MG63 (cell line): ENCODE measurements at regions not wholly inside any gene's neighbourhood (a gene's known extent, or its start where the extent isn't known, plus 50 kb on each side); places are given as distances from the start of the nearest gene placed in this dataset.
A peak's percentile ranks its signal among the peaks of the same experiment; 100 is the strongest.
"Not testable (repeated sequence)": the region's sequence is repeated elsewhere in the genome, so short reads cannot be mapped to it uniquely, and the experiment has no call there.

Experiments used
- DNase-seq: peaks from one replicate; pipeline ENCODE4 v3.0.0-alpha.2; 2020
- H3K27me3 ChIP-seq: fragments of 250-450 bp; sonication (Bioruptor Pico); 2 replicates; pipeline ENCODE4 v1.5.1; 2020; ENCODE audit warnings: mild to moderate bottlenecking, moderate library complexity
- H3K36me3 ChIP-seq: fragments of 250-450 bp; sonication (Bioruptor Pico); 2 replicates; pipeline ENCODE4 v1.5.1; 2020; ENCODE audit warnings: mild to moderate bottlenecking, moderate library complexity
- H3K4me3 ChIP-seq: fragments of 250-450 bp; sonication (Bioruptor Pico); 2 replicates; pipeline ENCODE4 v1.5.1; 2020; ENCODE audit warnings: mild to moderate bottlenecking, moderate library complexity
- H3K9me3 ChIP-seq: fragments of 250-450 bp; sonication (Bioruptor Pico); 2 replicates; pipeline ENCODE4 v1.5.1; 2020; ENCODE audit warnings: mild to moderate bottlenecking, moderate library complexity

- Histone ChIP-seq H3K9me3 (peaks cover 10% of the 10 kb centered on the region; the same call in 1 of the 2 replicates), H3K4me3 (no peak overlapping the region), H3K36me3 (no peaks in the 10 kb centered on the region), H3K27me3 (no peaks in the 10 kb centered on the region)
- no peak for DNase-seq
These were observed 73.4 kb upstream of the ATP2B1 start for GRCh38 chr12:89781946-89782550.

- H3K27me3 ChIP-seq = no peaks in the 10 kb centered on the region
- no peak overlapping the region for H3K4me3 ChIP-seq
- no peaks in the 10 kb centered on the region for H3K36me3 ChIP-seq
- peaks cover 7% of the 10 kb centered on the region; the same call in 1 of the 2 replicates for H3K9me3 ChIP-seq
- DNase-seq = no peak
These were observed 72.5 kb upstream of the ATP2B1 start for GRCh38 chr12:89781156-89781555.

GRCh38 chr12:89779090-89779489 lies 70.5 kb upstream of the ATP2B1 start:
- Histone ChIP-seq H3K27me3 (no peaks in the 10 kb centered on the region), H3K4me3 (no peak overlapping the region), H3K9me3 (no peaks in the 10 kb centered on the region), H3K36me3 (no peaks in the 10 kb centered on the region)
- no peak for DNase-seq

- no peak for DNase-seq
- no peaks in the 10 kb centered on the region for H3K27me3 ChIP-seq
- no peaks in the 10 kb centered on the region for H3K9me3 ChIP-seq
- H3K36me3 ChIP-seq = no peaks in the 10 kb centered on the region
- no peak overlapping the region for H3K4me3 ChIP-seq
These were observed 69.2 kb upstream of the ATP2B1 start for GRCh38 chr12:89777733-89778379.

GRCh38 chr12:89775986-89776365 lies 67.3 kb upstream of the ATP2B1 start:
- no peaks in the 10 kb centered on the region for H3K36me3 ChIP-seq
- H3K9me3 ChIP-seq = no peaks in the 10 kb centered on the region
- no peaks in the 10 kb centered on the region for H3K27me3 ChIP-seq
- DNase-seq = no peak
- H3K4me3 ChIP-seq = no peak overlapping the region

- Histone ChIP-seq H3K27me3 (no peaks in the 10 kb centered on the region), H3K9me3 (no peaks in the 10 kb centered on the region), H3K36me3 (no peaks in the 10 kb centered on the region), H3K4me3 (no peak overlapping the region)
- DNase-seq = no peak
These were observed 66.7 kb upstream of the ATP2B1 start for GRCh38 chr12:89775063-89775985.

- H3K9me3 ChIP-seq = no peaks in the 10 kb centered on the region
- H3K27me3 ChIP-seq = no peaks in the 10 kb centered on the region
- H3K4me3 ChIP-seq = no peak overlapping the region
- no peak for DNase-seq
- no peaks in the 10 kb centered on the region for H3K36me3 ChIP-seq
These were observed 66.0 kb upstream of the ATP2B1 start for GRCh38 chr12:89774645-89775044.

GRCh38 chr12:89770391-89770790 lies 61.8 kb upstream of the ATP2B1 start:
- no peak for DNase-seq
- H3K27me3 ChIP-seq = no peaks in the 10 kb centered on the region
- no peak overlapping the region for H3K4me3 ChIP-seq
- no peaks in the 10 kb centered on the region for H3K9me3 ChIP-seq
- no peaks in the 10 kb centered on the region for H3K36me3 ChIP-seq

- no peak for DNase-seq
- no peaks in the 10 kb centered on the region for H3K9me3 ChIP-seq
- no peak overlapping the region for H3K4me3 ChIP-seq
- no peaks in the 10 kb centered on the region for H3K36me3 ChIP-seq
- no peaks in the 10 kb centered on the region for H3K27me3 ChIP-seq
These were observed 60.8 kb upstream of the ATP2B1 start for GRCh38 chr12:89769483-89769818.

GRCh38 chr12:89768586-89769482 lies 60.2 kb upstream of the ATP2B1 start:
- Histone ChIP-seq H3K36me3 (no peaks in the 10 kb centered on the region), H3K9me3 (no peaks in the 10 kb centered on the region), H3K4me3 (no peak overlapping the region), H3K27me3 (no peaks in the 10 kb centered on the region)
- DNase-seq = peak; percentile 77

- Histone ChIP-seq H3K4me3 (no peak overlapping the region), H3K9me3 (no peaks in the 10 kb centered on the region), H3K27me3 (no peaks in the 10 kb centered on the region), H3K36me3 (no peaks in the 10 kb centered on the region)
- no peak for DNase-seq
These were observed 57.6 kb upstream of the ATP2B1 start for GRCh38 chr12:89765959-89766824.

GRCh38 chr12:89764164-89764563 lies 55.5 kb upstream of the ATP2B1 start:
- H3K36me3 ChIP-seq, DNase-seq, H3K9me3 ChIP-seq, H3K27me3 ChIP-seq, H3K4me3 ChIP-seq: not testable (repeated sequence)

GRCh38 chr12:89762498-89763170 lies 54.0 kb upstream of the ATP2B1 start:
- no peaks in the 10 kb centered on the region for H3K36me3 ChIP-seq
- H3K4me3 ChIP-seq = no peak overlapping the region
- DNase-seq = no peak
- no peaks in the 10 kb centered on the region for H3K27me3 ChIP-seq
- H3K9me3 ChIP-seq = no peaks in the 10 kb centered on the region

- no peak for DNase-seq
- no peaks in the 10 kb centered on the region for H3K9me3 ChIP-seq
- no peak overlapping the region for H3K4me3 ChIP-seq
- H3K36me3 ChIP-seq = no peaks in the 10 kb centered on the region
- no peaks in the 10 kb centered on the region for H3K27me3 ChIP-seq
These were observed 52.1 kb upstream of the ATP2B1 start for GRCh38 chr12:89760783-89761182.
